T-helper 2 cell (primary cell): ENCODE measurements at regions not wholly inside any gene's neighbourhood (a gene's known extent, or its start where the extent isn't known, plus 50 kb on each side); places are given as distances from the start of the nearest gene placed in this dataset.

Experiments used
- DNase-seq, 5 experiments: peaks; one replicate each; pipeline versions ENCODE4 v3.0.0 to v3.0.0-alpha.2; 2012 to 2022

GRCh38 chr1:222165629-222166028, 382.3 kb downstream of the HHIPL2 start:
- DNase-seq, result no peak

- DNase-seq, result no peak
Observed at GRCh38 chr1:222163895-222164294, 384.0 kb downstream of the HHIPL2 start.

- DNase-seq, result no peak
Observed at GRCh38 chr1:222161676-222162075, 386.2 kb downstream of the HHIPL2 start.

- no peak for DNase-seq
Observed at GRCh38 chr1:222157612-222158011, 390.3 kb downstream of the HHIPL2 start.

- DNase-seq, result no peak
Observed at GRCh38 chr1:222140206-222140605, 398.3 kb upstream of the DUSP10 start.

- no peak for DNase-seq
Observed at GRCh38 chr1:222138095-222138494, 396.2 kb upstream of the DUSP10 start.

GRCh38 chr1:222136869-222137268, 395.0 kb upstream of the DUSP10 start:
- no peak for DNase-seq

GRCh38 chr1:222129041-222129440, 387.2 kb upstream of the DUSP10 start:
- DNase-seq, result no peak

GRCh38 chr1:222127526-222128152, 385.8 kb upstream of the DUSP10 start:
- no peak for DNase-seq

GRCh38 chr1:222127096-222127495, 385.2 kb upstream of the DUSP10 start:
- no peak for DNase-seq

- DNase-seq, result no peak
Observed at GRCh38 chr1:222126052-222126451, 384.2 kb upstream of the DUSP10 start.

- DNase-seq, result no peak
Observed at GRCh38 chr1:222124602-222125001, 382.7 kb upstream of the DUSP10 start.

- DNase-seq, result no peak
Observed at GRCh38 chr1:222123111-222123510, 381.2 kb upstream of the DUSP10 start.

- DNase-seq, result no peak
Observed at GRCh38 chr1:222117809-222118208, 375.9 kb upstream of the DUSP10 start.

- DNase-seq, result no peak
Observed at GRCh38 chr1:222114536-222115156, 372.8 kb upstream of the DUSP10 start.

- DNase-seq, result no peak
Observed at GRCh38 chr1:222109836-222110235, 367.9 kb upstream of the DUSP10 start.

- DNase-seq, result no peak
Observed at GRCh38 chr1:222107975-222108374, 366.1 kb upstream of the DUSP10 start.

GRCh38 chr1:222107267-222107666, 365.4 kb upstream of the DUSP10 start:
- no peak for DNase-seq

GRCh38 chr1:222106377-222106776, 364.5 kb upstream of the DUSP10 start:
- no peak for DNase-seq

GRCh38 chr1:222105861-222106260, 364.0 kb upstream of the DUSP10 start:
- DNase-seq, result no peak

- no peak for DNase-seq
Observed at GRCh38 chr1:222105393-222105737, 363.5 kb upstream of the DUSP10 start.

GRCh38 chr1:222104694-222105392, 363.0 kb upstream of the DUSP10 start:
- DNase-seq, result no peak

GRCh38 chr1:222104097-222104496, 362.2 kb upstream of the DUSP10 start:
- no peak for DNase-seq

- DNase-seq, result no peak
Observed at GRCh38 chr1:222099746-222100145, 357.9 kb upstream of the DUSP10 start.
